ENCODE measurements at regions not wholly inside any gene's neighbourhood (a gene's known extent, or its start where the extent isn't known, plus 50 kb on each side); places are given as distances from the start of the nearest gene placed in this dataset.
"Not testable (repeated sequence)": the region's sequence is repeated elsewhere in the genome, so short reads cannot be mapped to it uniquely, and the experiment has no call there.

GRCh38 chr16:9625122-9625521 is 533.7 kb downstream of the HAPSTR1 start:
- H3K36me3 ChIP-seq (ENCODE audit: control insufficient read depth, insufficient read depth, low read length), result no peaks in the 10 kb centered on the region
- H3K4me3 ChIP-seq (ENCODE audit: insufficient read depth, low read depth, low read length), result no peak overlapping the region
- no peak overlapping the region for H3K27ac ChIP-seq (ENCODE audit: insufficient read depth, low read depth, low read length, poor library complexity, severe bottlenecking)
- no peaks in the 10 kb centered on the region for H3K4me1 ChIP-seq (ENCODE audit: control insufficient read depth, insufficient read depth, low read length)
- H3K27me3 ChIP-seq (ENCODE audit: control insufficient read depth, insufficient read depth, low read length, poor library complexity, severe bottlenecking), result no peaks in the 10 kb centered on the region
- 92 to 93% methylated on average over 2 of the region's 2 CpGs for WGBS, 2 experiments
- H3K9me3 ChIP-seq (ENCODE audit: control insufficient read depth, low read length), result no peaks in the 10 kb centered on the region

GRCh38 chr16:9627427-9627826 is 536.0 kb downstream of the HAPSTR1 start:
- H3K4me1 ChIP-seq (ENCODE audit: control insufficient read depth, insufficient read depth, low read length), result no peaks in the 10 kb centered on the region
- H3K36me3 ChIP-seq (ENCODE audit: control insufficient read depth, insufficient read depth, low read length), result no peaks in the 10 kb centered on the region
- no peak overlapping the region for H3K4me3 ChIP-seq (ENCODE audit: insufficient read depth, low read depth, low read length)
- H3K27me3 ChIP-seq (ENCODE audit: control insufficient read depth, insufficient read depth, low read length, poor library complexity, severe bottlenecking), result no peaks in the 10 kb centered on the region
- no peaks in the 10 kb centered on the region for H3K9me3 ChIP-seq (ENCODE audit: control insufficient read depth, low read length)
- 92 to 95% methylated on average over 3 to 5 of the region's 5 CpGs for WGBS, 2 experiments
- no peak overlapping the region for H3K27ac ChIP-seq (ENCODE audit: insufficient read depth, low read depth, low read length, poor library complexity, severe bottlenecking)

GRCh38 chr16:9630119-9630518 is 538.7 kb downstream of the HAPSTR1 start:
- H3K27ac ChIP-seq (ENCODE audit: insufficient read depth, low read depth, low read length, poor library complexity, severe bottlenecking), result no peak overlapping the region
- no peak overlapping the region for H3K4me3 ChIP-seq (ENCODE audit: insufficient read depth, low read depth, low read length)
- H3K9me3 ChIP-seq (ENCODE audit: control insufficient read depth, low read length), result no peaks in the 10 kb centered on the region
- H3K27me3 ChIP-seq (ENCODE audit: control insufficient read depth, insufficient read depth, low read length, poor library complexity, severe bottlenecking), result no peaks in the 10 kb centered on the region
- WGBS, 2 experiments, result 100% methylated on average over 2 to 3 of the region's 3 CpGs
- H3K4me1 ChIP-seq (ENCODE audit: control insufficient read depth, insufficient read depth, low read length), result no peaks in the 10 kb centered on the region
- no peaks in the 10 kb centered on the region for H3K36me3 ChIP-seq (ENCODE audit: control insufficient read depth, insufficient read depth, low read length)

- Histone ChIP-seq H3K4me1 (ENCODE audit: control insufficient read depth, insufficient read depth, low read length) (no peaks in the 10 kb centered on the region), H3K4me3 (ENCODE audit: insufficient read depth, low read depth, low read length) (no peak overlapping the region), H3K27ac (ENCODE audit: insufficient read depth, low read depth, low read length, poor library complexity, severe bottlenecking) (no peak overlapping the region), H3K36me3 (ENCODE audit: control insufficient read depth, insufficient read depth, low read length) (no peaks in the 10 kb centered on the region), H3K27me3 (ENCODE audit: control insufficient read depth, insufficient read depth, low read length, poor library complexity, severe bottlenecking) (no peaks in the 10 kb centered on the region), H3K9me3 (ENCODE audit: control insufficient read depth, low read length) (no peaks in the 10 kb centered on the region)
- 91 to 96% methylated on average over 4 of the region's 4 CpGs for WGBS, 2 experiments
Measured at GRCh38 chr16:9630985-9631384, 539.5 kb downstream of the HAPSTR1 start.

- H3K9me3 ChIP-seq (ENCODE audit: control insufficient read depth, low read length), result no peaks in the 10 kb centered on the region
- no peaks in the 10 kb centered on the region for H3K36me3 ChIP-seq (ENCODE audit: control insufficient read depth, insufficient read depth, low read length)
- no peaks in the 10 kb centered on the region for H3K27me3 ChIP-seq (ENCODE audit: control insufficient read depth, insufficient read depth, low read length, poor library complexity, severe bottlenecking)
- 78 to 97% methylated on average over 5 to 6 of the region's 6 CpGs for WGBS, 2 experiments
- no peaks in the 10 kb centered on the region for H3K4me1 ChIP-seq (ENCODE audit: control insufficient read depth, insufficient read depth, low read length)
- no peak overlapping the region for H3K27ac ChIP-seq (ENCODE audit: insufficient read depth, low read depth, low read length, poor library complexity, severe bottlenecking)
- H3K4me3 ChIP-seq (ENCODE audit: insufficient read depth, low read depth, low read length), result no peak overlapping the region
Measured at GRCh38 chr16:9633844-9634243, 542.4 kb downstream of the HAPSTR1 start.

- WGBS, 2 experiments, result 91 to 92% methylated on average over 11 of the region's 11 CpGs
- not testable (repeated sequence) for H3K4me1 ChIP-seq (ENCODE audit: control insufficient read depth, insufficient read depth, low read length)
Measured at GRCh38 chr16:9635150-9635720, 543.8 kb downstream of the HAPSTR1 start.

GRCh38 chr16:9644258-9644657 is 538.0 kb downstream of the GRIN2A start:
- no peak overlapping the region for H3K4me3 ChIP-seq (ENCODE audit: insufficient read depth, low read depth, low read length)
- no peak overlapping the region for H3K27ac ChIP-seq (ENCODE audit: insufficient read depth, low read depth, low read length, poor library complexity, severe bottlenecking)
- H3K9me3 ChIP-seq (ENCODE audit: control insufficient read depth, low read length), result no peaks in the 10 kb centered on the region
- H3K36me3 ChIP-seq (ENCODE audit: control insufficient read depth, insufficient read depth, low read length), result no peaks in the 10 kb centered on the region
- no peaks in the 10 kb centered on the region for H3K4me1 ChIP-seq (ENCODE audit: control insufficient read depth, insufficient read depth, low read length)
- H3K27me3 ChIP-seq (ENCODE audit: control insufficient read depth, insufficient read depth, low read length, poor library complexity, severe bottlenecking), result no peaks in the 10 kb centered on the region
- 90 to 91% methylated on average over 3 of the region's 3 CpGs for WGBS, 2 experiments

More at GRCh38 chr16:9635150-9635720, 543.8 kb downstream of the HAPSTR1 start:
- not testable (repeated sequence) for H3K4me3 ChIP-seq (ENCODE audit: insufficient read depth, low read depth, low read length); H3K27me3 ChIP-seq (ENCODE audit: control insufficient read depth, insufficient read depth, low read length, poor library complexity, severe bottlenecking); H3K27ac ChIP-seq (ENCODE audit: insufficient read depth, low read depth, low read length, poor library complexity, severe bottlenecking); H3K36me3 ChIP-seq (ENCODE audit: control insufficient read depth, insufficient read depth, low read length); H3K9me3 ChIP-seq (ENCODE audit: control insufficient read depth, low read length)

GRCh38 chr16:9645911-9646310 is 536.3 kb downstream of the GRIN2A start:
- H3K36me3 ChIP-seq (ENCODE audit: control insufficient read depth, insufficient read depth, low read length), result no peaks in the 10 kb centered on the region
- 89 to 90% methylated on average over 3 of the region's 3 CpGs for WGBS, 2 experiments
- H3K4me3 ChIP-seq (ENCODE audit: insufficient read depth, low read depth, low read length), result no peak overlapping the region
- no peaks in the 10 kb centered on the region for H3K27me3 ChIP-seq (ENCODE audit: control insufficient read depth, insufficient read depth, low read length, poor library complexity, severe bottlenecking)
- no peak overlapping the region for H3K27ac ChIP-seq (ENCODE audit: insufficient read depth, low read depth, low read length, poor library complexity, severe bottlenecking)
- no peaks in the 10 kb centered on the region for H3K9me3 ChIP-seq (ENCODE audit: control insufficient read depth, low read length)
- no peaks in the 10 kb centered on the region for H3K4me1 ChIP-seq (ENCODE audit: control insufficient read depth, insufficient read depth, low read length)

GRCh38 chr16:9647981-9648701 is 534.1 kb downstream of the GRIN2A start:
- H3K4me1 ChIP-seq (ENCODE audit: control insufficient read depth, insufficient read depth, low read length), result no peaks in the 10 kb centered on the region
- H3K36me3 ChIP-seq (ENCODE audit: control insufficient read depth, insufficient read depth, low read length), result no peaks in the 10 kb centered on the region
- no peak overlapping the region for H3K4me3 ChIP-seq (ENCODE audit: insufficient read depth, low read depth, low read length)
- no peak overlapping the region for H3K27ac ChIP-seq (ENCODE audit: insufficient read depth, low read depth, low read length, poor library complexity, severe bottlenecking)
- H3K27me3 ChIP-seq (ENCODE audit: control insufficient read depth, insufficient read depth, low read length, poor library complexity, severe bottlenecking), result no peaks in the 10 kb centered on the region
- H3K9me3 ChIP-seq (ENCODE audit: control insufficient read depth, low read length), result no peaks in the 10 kb centered on the region
- WGBS, 2 experiments, result 67 to 72% methylated on average over 7 of the region's 7 CpGs

- WGBS, 2 experiments, result 95% methylated on average over 1 of the region's 1 CpG
- Histone ChIP-seq H3K4me1 (ENCODE audit: control insufficient read depth, insufficient read depth, low read length) (no peaks in the 10 kb centered on the region), H3K27me3 (ENCODE audit: control insufficient read depth, insufficient read depth, low read length, poor library complexity, severe bottlenecking) (no peaks in the 10 kb centered on the region), H3K36me3 (ENCODE audit: control insufficient read depth, insufficient read depth, low read length) (no peaks in the 10 kb centered on the region), H3K4me3 (ENCODE audit: insufficient read depth, low read depth, low read length) (no peak overlapping the region), H3K27ac (ENCODE audit: insufficient read depth, low read depth, low read length, poor library complexity, severe bottlenecking) (no peak overlapping the region), H3K9me3 (ENCODE audit: control insufficient read depth, low read length) (no peaks in the 10 kb centered on the region)
Measured at GRCh38 chr16:9650284-9650683, 531.9 kb downstream of the GRIN2A start.

All from ectodermal cell (in vitro differentiated cells).